Gastroesophageal sphincter (tissue), 3 donors: ENCODE measurements at regions not wholly inside any gene's neighbourhood (a gene's known extent, or its start where the extent isn't known, plus 50 kb on each side); places are given as distances from the start of the nearest gene placed in this dataset.

Source experiments
- POLR2AphosphoS5 ChIP-seq: sonication (generic); formaldehyde crosslinking; IDR thresholded peaks from one replicate; pipeline ENCODE4 v1.6.1; 2017; ENCODE audit warnings: antibody characterized with exemption
- TF ChIP-seq, protein P1 (sequence below), 4 experiments: fragments of 200-600 bp in 2 of 4; fragments of 450-650 bp in 2 of 4; sonication (generic) in 1 of 4; IDR thresholded peaks; one replicate each; pipeline ENCODE4 v1.5.1; 2017 to 2019; ENCODE audit warnings: antibody characterized with exemption in 4 of 4, mild to moderate bottlenecking in 2 of 4, moderate library complexity in 2 of 4

DNA sequence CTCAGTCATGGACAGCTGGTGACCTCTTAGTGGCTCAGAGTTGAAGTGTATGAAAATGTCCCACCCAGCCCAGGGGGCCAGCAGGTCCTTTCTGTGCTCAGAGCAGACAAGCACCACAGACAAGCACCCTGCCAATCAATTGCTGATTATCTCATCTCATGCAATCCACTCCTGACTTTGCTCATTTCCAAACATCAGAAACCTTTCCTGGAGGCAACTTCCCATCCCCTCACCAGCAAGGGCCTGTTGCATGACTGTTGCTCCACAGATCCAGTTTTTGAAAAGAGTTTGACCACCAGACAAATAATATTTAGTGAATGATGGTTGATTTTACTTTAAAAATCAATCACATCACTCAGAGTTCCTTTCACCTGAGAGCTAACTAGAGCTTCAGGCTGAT lies 397.3 kb upstream of the KLF4 start:
- TF ChIP-seq POLR2AphosphoS5, result no peak
- TF ChIP-seq, protein P1, sequence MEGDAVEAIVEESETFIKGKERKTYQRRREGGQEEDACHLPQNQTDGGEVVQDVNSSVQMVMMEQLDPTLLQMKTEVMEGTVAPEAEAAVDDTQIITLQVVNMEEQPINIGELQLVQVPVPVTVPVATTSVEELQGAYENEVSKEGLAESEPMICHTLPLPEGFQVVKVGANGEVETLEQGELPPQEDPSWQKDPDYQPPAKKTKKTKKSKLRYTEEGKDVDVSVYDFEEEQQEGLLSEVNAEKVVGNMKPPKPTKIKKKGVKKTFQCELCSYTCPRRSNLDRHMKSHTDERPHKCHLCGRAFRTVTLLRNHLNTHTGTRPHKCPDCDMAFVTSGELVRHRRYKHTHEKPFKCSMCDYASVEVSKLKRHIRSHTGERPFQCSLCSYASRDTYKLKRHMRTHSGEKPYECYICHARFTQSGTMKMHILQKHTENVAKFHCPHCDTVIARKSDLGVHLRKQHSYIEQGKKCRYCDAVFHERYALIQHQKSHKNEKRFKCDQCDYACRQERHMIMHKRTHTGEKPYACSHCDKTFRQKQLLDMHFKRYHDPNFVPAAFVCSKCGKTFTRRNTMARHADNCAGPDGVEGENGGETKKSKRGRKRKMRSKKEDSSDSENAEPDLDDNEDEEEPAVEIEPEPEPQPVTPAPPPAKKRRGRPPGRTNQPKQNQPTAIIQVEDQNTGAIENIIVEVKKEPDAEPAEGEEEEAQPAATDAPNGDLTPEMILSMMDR (IDR thresholded peaks at IDR 0.05), result no peak
